DOHH2 (cell line): ENCODE measurements at regions not wholly inside any gene's neighbourhood (a gene's known extent, or its start where the extent isn't known, plus 50 kb on each side); places are given as distances from the start of the nearest gene placed in this dataset.

Experiments
- EZH2phosphoT487 ChIP-seq: fragments of 200-600 bp; sonication (generic); IDR thresholded peaks from 2 replicates; pipeline ENCODE4 v1.6.1; 2017; ENCODE audit warnings: borderline replicate concordance, mild to moderate bottlenecking, antibody characterized with exemption, low read length, moderate library complexity, mixed read lengths
- TF ChIP-seq, protein P1 (sequence below): fragments of 200-600 bp; sonication (generic); IDR thresholded peaks from one replicate; pipeline ENCODE4 v1.5.1; 2014; ENCODE audit warnings: antibody characterized with exemption, mild to moderate bottlenecking, low read depth, low read length; ENCODE audit not compliant: poor library complexity, severe bottlenecking

DNA sequence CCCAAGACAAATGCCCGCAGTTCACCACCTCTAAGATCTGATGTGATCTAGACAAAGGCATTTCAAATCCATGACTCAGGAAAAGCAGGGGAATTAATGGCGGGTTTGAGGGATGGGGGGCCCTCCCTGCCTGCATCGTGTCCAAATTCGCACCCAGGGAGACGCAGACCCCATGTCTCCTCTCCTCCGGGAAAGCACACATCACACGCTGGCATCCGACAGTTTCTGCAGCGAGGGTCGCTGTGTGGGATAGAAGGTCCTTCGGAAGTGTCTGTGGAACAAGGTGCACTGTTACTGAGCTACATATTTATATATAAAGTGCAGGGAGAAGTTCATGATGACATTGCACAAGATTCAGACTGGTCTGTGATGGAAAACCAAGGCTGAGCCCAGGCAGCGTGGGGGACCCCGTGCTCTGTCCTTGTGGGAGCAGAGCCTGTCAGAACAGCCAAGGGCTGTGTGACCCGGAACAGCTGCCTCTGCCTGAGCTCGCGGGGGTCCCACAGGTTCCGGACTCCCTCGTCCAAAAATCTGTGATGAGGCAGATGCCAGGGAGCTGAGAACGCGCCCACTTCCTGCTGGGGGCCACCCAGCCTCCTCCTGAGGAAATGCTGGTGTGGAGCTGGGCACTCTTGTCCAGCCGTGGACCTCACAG lies 82.3 kb upstream of the CTDP1 start:
- TF ChIP-seq, protein P1, sequence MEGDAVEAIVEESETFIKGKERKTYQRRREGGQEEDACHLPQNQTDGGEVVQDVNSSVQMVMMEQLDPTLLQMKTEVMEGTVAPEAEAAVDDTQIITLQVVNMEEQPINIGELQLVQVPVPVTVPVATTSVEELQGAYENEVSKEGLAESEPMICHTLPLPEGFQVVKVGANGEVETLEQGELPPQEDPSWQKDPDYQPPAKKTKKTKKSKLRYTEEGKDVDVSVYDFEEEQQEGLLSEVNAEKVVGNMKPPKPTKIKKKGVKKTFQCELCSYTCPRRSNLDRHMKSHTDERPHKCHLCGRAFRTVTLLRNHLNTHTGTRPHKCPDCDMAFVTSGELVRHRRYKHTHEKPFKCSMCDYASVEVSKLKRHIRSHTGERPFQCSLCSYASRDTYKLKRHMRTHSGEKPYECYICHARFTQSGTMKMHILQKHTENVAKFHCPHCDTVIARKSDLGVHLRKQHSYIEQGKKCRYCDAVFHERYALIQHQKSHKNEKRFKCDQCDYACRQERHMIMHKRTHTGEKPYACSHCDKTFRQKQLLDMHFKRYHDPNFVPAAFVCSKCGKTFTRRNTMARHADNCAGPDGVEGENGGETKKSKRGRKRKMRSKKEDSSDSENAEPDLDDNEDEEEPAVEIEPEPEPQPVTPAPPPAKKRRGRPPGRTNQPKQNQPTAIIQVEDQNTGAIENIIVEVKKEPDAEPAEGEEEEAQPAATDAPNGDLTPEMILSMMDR = no peak
- no peak for TF ChIP-seq EZH2phosphoT487
